K562 (cell line): ENCODE measurements at regions not wholly inside any gene's neighbourhood (a gene's known extent, or its start where the extent isn't known, plus 50 kb on each side); places are given as distances from the start of the nearest gene placed in this dataset.

Experiments used
- ATAC-seq: fragments of 200-7000 bp; cut with Tn5 transposase; 3 replicates; pipeline ENCODE4 v1.9.1; 2020; ENCODE audit warnings: moderate library complexity
- BruUV-seq: library from RNA; stranded (reverse); fragments of 400-500 nt; replicated peaks from 2 replicates; lab custom pipeline; 2021; lab: Mats Ljungman, UMichigan
- CTCF ChIA-PET: fragments of 300-600 bp; formaldehyde crosslinking; extraction: SDS; loops from one replicate; lab custom pipeline; 2021; ENCODE audit warnings: low intra/inter-chr PET ratio; lab: Yijun Ruan, JAX
- POLR2A ChIA-PET: fragments of 300-600, 350-650 bp; sonication (Branson Sonifier 250); formaldehyde crosslinking; extraction: SDS; loops from one replicate; lab custom pipeline; 2021; ENCODE audit warnings: antibody characterized with exemption, inconsistent platforms; lab: Yijun Ruan, JAX
- DNase-seq, 4 experiments: peaks; one replicate each; pipeline versions ENCODE4 v3.0.0 to v3.0.0-alpha.2; 2011 to 2018; ENCODE audit warnings: low spot score in 3 of 4, mixed read lengths in 3 of 4; ENCODE audit errors: extremely low read depth in 1 of 4
- FAIRE-seq: peaks from 2 replicates; lab custom pipeline; 2011; peaks lifted over from hg19 to GRCh38; lab: Jason Lieb, UNC
- H2AFZ ChIP-seq: 2 replicates; pipeline ENCODE4 v1.6.0; 2011; ENCODE audit warnings: low read depth, low read length, control low read depth, inconsistent platforms
- H3K27ac ChIP-seq: fragments of 200-600 bp; 3 replicates; pipeline ENCODE4 v1.8.0; 2011; ENCODE audit warnings: low read depth, mild to moderate bottlenecking, control low read depth, inconsistent platforms, low read length, moderate library complexity, mixed read lengths; ENCODE audit errors: extremely low read depth
- H3K27me3 ChIP-seq, 2 experiments: fragments of 300-600 bp in 1 of 2; 2 replicates in 1 of 2; 3 replicates in 1 of 2; pipeline versions ENCODE4 v1.6.0 to v1.8.0; 2011; ENCODE audit warnings: inconsistent platforms in 2 of 2, low read length in 2 of 2, mild to moderate bottlenecking in 1 of 2, mixed read lengths in 1 of 2, moderate library complexity in 1 of 2; ENCODE audit not compliant: control insufficient read depth in 2 of 2, insufficient read depth in 2 of 2
- H3K36me3 ChIP-seq: fragments of 300-600 bp; 3 replicates; pipeline ENCODE4 v1.8.0; 2011; ENCODE audit warnings: mild to moderate bottlenecking, low read length, inconsistent platforms; ENCODE audit not compliant: control insufficient read depth, insufficient read depth
- H3K4me1 ChIP-seq, 2 experiments: fragments of 200-600 bp in 1 of 2; replicated peaks in 1 of 2; 2 replicates in 1 of 2; 3 replicates in 1 of 2; pipeline versions ENCODE4 v1.5.1 to v1.8.0; 2011; ENCODE audit warnings: inconsistent platforms in 2 of 2, low read length in 2 of 2, mild to moderate bottlenecking in 1 of 2, mixed read lengths in 1 of 2, moderate library complexity in 1 of 2; ENCODE audit not compliant: control insufficient read depth in 2 of 2, insufficient read depth in 2 of 2
- H3K4me2 ChIP-seq: 2 replicates; pipeline ENCODE4 v1.6.1; 2011; ENCODE audit warnings: low read length, control low read depth, inconsistent platforms, mixed read lengths; ENCODE audit not compliant: insufficient read depth
- H3K4me3 ChIP-seq: fragments of 200-600 bp; sonication (generic), shearing (Covaris generic); 2 replicates; pipeline ENCODE4 v1.5.1; 2016; ENCODE audit warnings: control low read depth, inconsistent platforms
- H3K79me2 ChIP-seq: fragments of 200-600 bp; 3 replicates; pipeline ENCODE4 v1.8.0; 2011; ENCODE audit warnings: low read length, inconsistent platforms; ENCODE audit not compliant: control insufficient read depth, insufficient read depth
- H3K9ac ChIP-seq, 2 experiments: 2 replicates each; pipeline versions ENCODE4 v1.6.0 to v1.6.1; 2011; ENCODE audit warnings: low read depth in 2 of 2, low read length in 2 of 2, control low read depth in 1 of 2, inconsistent platforms in 1 of 2, mild to moderate bottlenecking in 1 of 2, mixed read lengths in 1 of 2; ENCODE audit not compliant: insufficient read depth in 1 of 2
- H3K9me1 ChIP-seq: one replicate; pipeline ENCODE4 v1.6.0; 2011; ENCODE audit warnings: inconsistent platforms, mild to moderate bottlenecking, low read length, moderate library complexity; ENCODE audit not compliant: control insufficient read depth, insufficient read depth
- H3K9me3 ChIP-seq: replicated peaks from 2 replicates; pipeline ENCODE4 v1.5.1; 2011; ENCODE audit warnings: low read depth, low read length, inconsistent platforms; ENCODE audit not compliant: control insufficient read depth, insufficient read depth
- H4K20me1 ChIP-seq: replicated peaks from 2 replicates; pipeline ENCODE4 v1.6.1; 2011; ENCODE audit warnings: low read length, inconsistent platforms, mixed read lengths; ENCODE audit not compliant: control insufficient read depth, insufficient read depth
- CCAR2 ChIP-seq: fragments of 200-400 bp; formaldehyde crosslinking; IDR thresholded peaks from 2 replicates; pipeline ENCODE4 v1.6.1; 2017; ENCODE audit warnings: mild to moderate bottlenecking, low read depth, low read length
- FOXJ2 ChIP-seq: fragments of 200-800 bp; sonication (Bioruptor generic); IDR thresholded peaks from 2 replicates; pipeline ENCODE4 v1.6.1; 2016; ENCODE audit warnings: missing genetic modification characterization, missing compliant biosample characterization
- HNRNPUL1 ChIP-seq: fragments of 200-400 bp; formaldehyde crosslinking; IDR thresholded peaks from 2 replicates; pipeline ENCODE4 v1.6.1; 2017; ENCODE audit warnings: low read length
- KDM5B ChIP-seq: fragments of 200-600 bp; sonication (generic); IDR thresholded peaks from 2 replicates; pipeline ENCODE4 v1.6.1; 2012; ENCODE audit warnings: low read depth, mild to moderate bottlenecking, moderate library complexity, low read length, control low read depth, inconsistent platforms; ENCODE audit not compliant: insufficient replicate concordance
- NCOA4 ChIP-seq: fragments of 450-650 bp; IDR thresholded peaks from 2 replicates; pipeline ENCODE4 v1.6.1; 2018; ENCODE audit warnings: mild to moderate bottlenecking; ENCODE audit not compliant: partially characterized antibody
- STAG1 ChIP-seq: sonication (generic); formaldehyde crosslinking; IDR thresholded peaks from 2 replicates; pipeline ENCODE4 v1.5.0; 2020; ENCODE audit warnings: missing genetic modification reagents, borderline replicate concordance
- TAF9B ChIP-seq: fragments of 450-650 bp; IDR thresholded peaks from 2 replicates; pipeline ENCODE4 v1.6.1; 2018; ENCODE audit warnings: mild to moderate bottlenecking; ENCODE audit not compliant: partially characterized antibody
- U2AF2 ChIP-seq: fragments of 200-400 bp; formaldehyde crosslinking; optimal IDR thresholded peaks from 2 replicates; pipeline ENCODE3; 2017; ENCODE audit warnings: low read depth, mild to moderate bottlenecking, low read length
- ZNF165 ChIP-seq: fragments of 250-450 bp; sonication (Bioruptor Pico); IDR thresholded peaks from 2 replicates; pipeline ENCODE4 v1.4.0; 2020; ENCODE audit warnings: borderline replicate concordance
- ZNF57 ChIP-seq: fragments of 450-650 bp; formaldehyde crosslinking; IDR thresholded peaks from 2 replicates; pipeline ENCODE4 v1.4.0; 2020; ENCODE audit warnings: mild to moderate bottlenecking, moderate library complexity
- WGBS: fragments of 100-300 bp; shearing (Covaris generic); methylation state at CpG from one replicate; pipeline ENCODE4 v1.1.6; 2016; ENCODE audit warnings: low coverage, mixed read lengths; ENCODE audit not compliant: insufficient coverage; ENCODE audit errors: missing lambda C conversion rate; 5-methylcytosine and 5-hydroxymethylcytosine counted together
- in situ Hi-C: fragments of 300-500 bp; cut with MboI; formaldehyde crosslinking; loops from 4 replicates; pipeline ENCODE4 v1.15.0; 2018; ENCODE audit warnings: inconsistent platforms, mixed read lengths
- intact Hi-C: fragments of 100-400 bp; cut with micrococcal nuclease; formaldehyde crosslinking; loops from 2 replicates; pipeline ENCODE4 v1.14.2; 2022
- TF ChIP-seq, protein P1 (sequence below): fragments of 250-450 bp; sonication (Bioruptor Pico); IDR thresholded peaks from 2 replicates; pipeline ENCODE4 v1.5.0; 2021; ENCODE audit warnings: mild to moderate bottlenecking, borderline replicate concordance
- TF ChIP-seq, protein P2 (sequence below): fragments of 250-450 bp; sonication (Bioruptor Pico); IDR thresholded peaks from 2 replicates; pipeline ENCODE4 v1.8.0; 2022; ENCODE audit warnings: inconsistent platforms, mild to moderate bottlenecking, moderate library complexity, borderline replicate concordance
- TF ChIP-seq, protein P3 (sequence below): conservative IDR thresholded peaks from 2 replicates; pipeline ENCODE4 v1.6.1; 2011; ENCODE audit warnings: low read depth, mild to moderate bottlenecking, low read length; ENCODE audit not compliant: control insufficient read depth
- TF ChIP-seq, protein P4 (sequence below): fragments of 450-650 bp; conservative IDR thresholded peaks from 2 replicates; pipeline ENCODE4 v1.6.1; 2016; ENCODE audit warnings: missing genetic modification characterization, low read depth, mild to moderate bottlenecking, missing compliant biosample characterization, moderate library complexity
- TF ChIP-seq, protein P5 (sequence below): sonication (generic); formaldehyde crosslinking; IDR thresholded peaks from 2 replicates; pipeline ENCODE4 v1.8.0; 2023; ENCODE audit warnings: mild to moderate bottlenecking, missing genetic modification reagents

DNA sequence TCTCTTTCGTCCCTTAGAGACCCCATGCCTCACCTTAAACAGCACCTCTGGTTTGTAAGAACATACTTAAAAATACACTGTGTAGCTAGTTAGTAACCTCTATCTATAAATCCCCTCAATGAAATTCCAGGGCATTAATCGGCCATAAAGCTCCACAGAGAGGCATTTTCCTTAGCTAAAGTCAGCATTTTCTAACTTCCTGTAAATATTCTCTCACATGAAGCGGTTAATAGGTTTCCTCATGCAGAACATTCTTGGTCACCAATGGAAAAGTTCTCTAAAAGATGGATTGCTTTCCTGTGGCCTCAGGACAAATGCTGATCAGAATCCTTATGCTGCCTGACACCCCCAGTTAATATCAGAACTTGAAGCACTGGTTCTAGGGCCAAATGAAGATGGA lies 248.6 kb upstream of the BOD1L1 start (continued):
- TF ChIP-seq CCAR2 (no peak), U2AF2 (no peak), ZNF57 (CRISPR knock-in tag) (no peak), TAF9B (no peak)
- TF ChIP-seq, protein P1, sequence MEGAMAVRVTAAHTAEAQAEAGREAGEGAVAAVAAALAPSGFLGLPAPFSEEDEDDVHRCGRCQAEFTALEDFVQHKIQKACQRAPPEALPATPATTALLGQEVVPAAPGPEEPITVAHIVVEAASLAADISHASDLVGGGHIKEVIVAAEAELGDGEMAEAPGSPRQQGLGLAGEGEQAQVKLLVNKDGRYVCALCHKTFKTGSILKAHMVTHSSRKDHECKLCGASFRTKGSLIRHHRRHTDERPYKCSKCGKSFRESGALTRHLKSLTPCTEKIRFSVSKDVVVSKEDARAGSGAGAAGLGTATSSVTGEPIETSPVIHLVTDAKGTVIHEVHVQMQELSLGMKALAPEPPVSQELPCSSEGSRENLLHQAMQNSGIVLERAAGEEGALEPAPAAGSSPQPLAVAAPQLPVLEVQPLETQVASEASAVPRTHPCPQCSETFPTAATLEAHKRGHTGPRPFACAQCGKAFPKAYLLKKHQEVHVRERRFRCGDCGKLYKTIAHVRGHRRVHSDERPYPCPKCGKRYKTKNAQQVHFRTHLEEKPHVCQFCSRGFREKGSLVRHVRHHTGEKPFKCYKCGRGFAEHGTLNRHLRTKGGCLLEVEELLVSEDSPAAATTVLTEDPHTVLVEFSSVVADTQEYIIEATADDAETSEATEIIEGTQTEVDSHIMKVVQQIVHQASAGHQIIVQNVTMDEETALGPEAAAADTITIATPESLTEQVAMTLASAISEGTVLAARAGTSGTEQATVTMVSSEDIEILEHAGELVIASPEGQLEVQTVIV (CRISPR knock-in tag), result no peak
- TF ChIP-seq, protein P2, sequence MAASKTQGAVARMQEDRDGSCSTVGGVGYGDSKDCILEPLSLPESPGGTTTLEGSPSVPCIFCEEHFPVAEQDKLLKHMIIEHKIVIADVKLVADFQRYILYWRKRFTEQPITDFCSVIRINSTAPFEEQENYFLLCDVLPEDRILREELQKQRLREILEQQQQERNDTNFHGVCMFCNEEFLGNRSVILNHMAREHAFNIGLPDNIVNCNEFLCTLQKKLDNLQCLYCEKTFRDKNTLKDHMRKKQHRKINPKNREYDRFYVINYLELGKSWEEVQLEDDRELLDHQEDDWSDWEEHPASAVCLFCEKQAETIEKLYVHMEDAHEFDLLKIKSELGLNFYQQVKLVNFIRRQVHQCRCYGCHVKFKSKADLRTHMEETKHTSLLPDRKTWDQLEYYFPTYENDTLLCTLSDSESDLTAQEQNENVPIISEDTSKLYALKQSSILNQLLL, result no peak

DNA sequence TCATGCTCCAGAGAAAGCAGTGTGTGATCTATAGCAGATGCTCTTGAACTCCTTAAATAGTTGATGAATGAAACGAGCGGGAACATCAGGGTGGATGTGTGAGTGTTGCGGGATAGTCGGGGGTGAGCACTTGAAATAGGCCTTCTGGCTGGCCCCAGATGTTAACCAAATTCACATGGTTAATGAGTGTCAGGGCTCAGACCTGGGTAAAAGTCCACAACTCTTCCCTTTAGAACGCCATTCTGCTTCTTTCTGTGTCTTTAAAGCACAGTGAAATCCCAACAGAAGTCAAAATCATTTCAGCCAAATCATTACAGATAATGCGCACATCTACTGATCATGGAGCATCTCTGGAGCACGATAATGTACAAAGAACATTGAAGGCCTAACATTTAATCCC lies 249.4 kb upstream of the BOD1L1 start:
- no peak for FAIRE-seq
- ATAC-seq, result no peak
- intact Hi-C loops (no loop called here), in situ Hi-C loops (no loop called here)
- no peaks in the 10 kb centered on the region for H3K36me3 ChIP-seq
- H3K9ac ChIP-seq, result no peak overlapping the region
- H3K4me3 ChIP-seq, result no peak overlapping the region
- H2AFZ ChIP-seq, result no peak overlapping the region
- no peak overlapping the region for H3K27ac ChIP-seq
- no peaks in the 10 kb centered on the region for H3K9me3 ChIP-seq
- no peaks in the 10 kb centered on the region for H4K20me1 ChIP-seq
- no peak overlapping the region for H3K4me2 ChIP-seq
- H3K79me2 ChIP-seq, result no peaks in the 10 kb centered on the region
- ChIA-PET CTCF (no interaction called here), POLR2A (no interaction called here)
- DNase-seq, result no peak
- no peaks in the 10 kb centered on the region for H3K27me3 ChIP-seq
- H3K9me1 ChIP-seq, result no peaks in the 10 kb centered on the region
- no TSS peak for BruUV-seq
- WGBS, result 1% methylated on average over 7 of the region's 7 CpGs
- H3K4me1 ChIP-seq, result no peaks in the 10 kb centered on the region
- TF ChIP-seq STAG1 (CRISPR knock-in tag) (no peak), ZNF165 (no peak), NCOA4 (no peak), FOXJ2 (tag) (no peak), KDM5B (no peak), HNRNPUL1 (no peak)
- TF ChIP-seq, protein P3, sequence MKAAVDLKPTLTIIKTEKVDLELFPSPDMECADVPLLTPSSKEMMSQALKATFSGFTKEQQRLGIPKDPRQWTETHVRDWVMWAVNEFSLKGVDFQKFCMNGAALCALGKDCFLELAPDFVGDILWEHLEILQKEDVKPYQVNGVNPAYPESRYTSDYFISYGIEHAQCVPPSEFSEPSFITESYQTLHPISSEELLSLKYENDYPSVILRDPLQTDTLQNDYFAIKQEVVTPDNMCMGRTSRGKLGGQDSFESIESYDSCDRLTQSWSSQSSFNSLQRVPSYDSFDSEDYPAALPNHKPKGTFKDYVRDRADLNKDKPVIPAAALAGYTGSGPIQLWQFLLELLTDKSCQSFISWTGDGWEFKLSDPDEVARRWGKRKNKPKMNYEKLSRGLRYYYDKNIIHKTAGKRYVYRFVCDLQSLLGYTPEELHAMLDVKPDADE, result no peak
- TF ChIP-seq, protein P4, sequence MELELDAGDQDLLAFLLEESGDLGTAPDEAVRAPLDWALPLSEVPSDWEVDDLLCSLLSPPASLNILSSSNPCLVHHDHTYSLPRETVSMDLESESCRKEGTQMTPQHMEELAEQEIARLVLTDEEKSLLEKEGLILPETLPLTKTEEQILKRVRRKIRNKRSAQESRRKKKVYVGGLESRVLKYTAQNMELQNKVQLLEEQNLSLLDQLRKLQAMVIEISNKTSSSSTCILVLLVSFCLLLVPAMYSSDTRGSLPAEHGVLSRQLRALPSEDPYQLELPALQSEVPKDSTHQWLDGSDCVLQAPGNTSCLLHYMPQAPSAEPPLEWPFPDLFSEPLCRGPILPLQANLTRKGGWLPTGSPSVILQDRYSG (tag), result no peak
- TF ChIP-seq, protein P5, sequence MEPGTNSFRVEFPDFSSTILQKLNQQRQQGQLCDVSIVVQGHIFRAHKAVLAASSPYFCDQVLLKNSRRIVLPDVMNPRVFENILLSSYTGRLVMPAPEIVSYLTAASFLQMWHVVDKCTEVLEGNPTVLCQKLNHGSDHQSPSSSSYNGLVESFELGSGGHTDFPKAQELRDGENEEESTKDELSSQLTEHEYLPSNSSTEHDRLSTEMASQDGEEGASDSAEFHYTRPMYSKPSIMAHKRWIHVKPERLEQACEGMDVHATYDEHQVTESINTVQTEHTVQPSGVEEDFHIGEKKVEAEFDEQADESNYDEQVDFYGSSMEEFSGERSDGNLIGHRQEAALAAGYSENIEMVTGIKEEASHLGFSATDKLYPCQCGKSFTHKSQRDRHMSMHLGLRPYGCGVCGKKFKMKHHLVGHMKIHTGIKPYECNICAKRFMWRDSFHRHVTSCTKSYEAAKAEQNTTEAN, result no peak
